ELR (cell line): ENCODE measurements at regions not wholly inside any gene's neighbourhood (a gene's known extent, or its start where the extent isn't known, plus 50 kb on each side); places are given as distances from the start of the nearest gene placed in this dataset.
"Not testable (repeated sequence)": the region's sequence is repeated elsewhere in the genome, so short reads cannot be mapped to it uniquely, and the experiment has no call there.

Source experiments
- DNase-seq: peaks from one replicate; pipeline ENCODE4 v3.0.0-alpha.2; 2015; ENCODE audit warnings: low read depth

DNA sequence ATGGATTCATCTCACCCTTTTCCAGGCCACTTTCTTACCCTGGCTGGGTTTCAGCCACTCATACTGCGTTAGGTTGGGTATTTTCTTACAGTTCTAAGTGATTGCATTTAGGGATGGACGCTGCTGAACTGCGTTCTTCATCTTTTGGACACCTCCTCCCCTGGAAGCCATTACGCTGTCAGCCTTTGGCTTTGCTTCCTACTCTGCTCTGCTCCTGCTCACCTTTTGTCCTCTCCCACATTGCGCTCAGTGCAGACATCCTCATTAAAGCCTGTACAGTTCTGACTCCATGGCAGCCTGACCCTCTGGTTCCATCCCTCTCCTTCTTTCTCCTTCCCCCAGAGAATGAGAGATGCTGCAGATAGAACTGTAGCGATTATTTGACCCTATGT is 108.9 kb downstream of the SRGAP2 start:
- DNase-seq, result not testable (repeated sequence)

DNA sequence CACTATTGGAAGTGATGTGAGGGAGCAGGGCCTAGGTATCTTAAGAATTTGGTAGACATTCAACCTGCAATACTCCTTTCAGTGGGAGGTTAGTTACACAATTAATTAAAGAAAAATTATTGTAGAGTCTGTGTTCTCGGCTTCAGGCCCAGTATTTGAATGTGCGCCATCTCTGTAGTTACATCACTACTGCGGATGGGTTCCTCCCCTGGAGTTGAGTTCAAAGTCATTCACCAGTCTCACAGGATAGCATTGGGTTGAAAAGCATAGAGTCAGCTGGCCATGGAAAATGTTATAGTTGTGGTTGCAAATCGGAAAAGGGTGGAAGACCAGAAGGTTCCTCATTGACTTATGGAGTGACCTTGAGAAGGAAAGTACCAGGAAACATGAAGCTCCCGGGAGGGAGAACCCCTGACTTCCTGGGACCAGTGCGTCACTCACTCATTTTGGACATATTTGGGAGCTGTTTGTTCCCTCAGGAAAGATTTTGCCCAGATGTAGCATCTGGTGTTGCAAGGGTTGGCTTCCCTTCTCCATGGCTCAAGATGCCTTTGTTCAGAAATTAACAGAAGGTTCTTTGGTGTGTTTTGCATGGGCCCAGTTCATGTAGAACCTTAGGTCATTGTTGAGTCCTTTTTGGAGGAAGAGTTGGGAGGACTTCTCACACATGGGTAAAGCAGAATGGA is 111.8 kb downstream of the SRGAP2 start:
- DNase-seq, result not testable (repeated sequence)

DNA sequence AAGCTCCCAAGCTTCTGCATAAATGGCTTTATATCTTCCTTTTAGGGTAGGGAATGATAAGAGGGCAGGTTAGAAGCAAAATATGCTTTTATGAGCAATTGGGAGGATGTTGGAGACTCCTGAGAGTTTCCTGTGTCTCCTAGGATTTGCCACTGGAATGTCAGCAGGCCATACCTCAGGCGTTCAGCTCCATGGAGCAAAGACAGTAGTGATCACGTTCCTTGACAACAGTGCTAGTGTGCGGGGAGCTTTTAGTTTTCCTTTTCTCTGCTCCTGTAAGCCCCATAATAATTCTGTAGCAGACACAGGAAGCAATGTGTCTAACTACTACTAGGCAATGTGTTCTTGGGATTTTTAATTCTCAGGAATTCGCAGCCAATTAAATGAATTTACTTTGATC is 113.6 kb downstream of the SRGAP2 start:
- DNase-seq, result not testable (repeated sequence)

DNA sequence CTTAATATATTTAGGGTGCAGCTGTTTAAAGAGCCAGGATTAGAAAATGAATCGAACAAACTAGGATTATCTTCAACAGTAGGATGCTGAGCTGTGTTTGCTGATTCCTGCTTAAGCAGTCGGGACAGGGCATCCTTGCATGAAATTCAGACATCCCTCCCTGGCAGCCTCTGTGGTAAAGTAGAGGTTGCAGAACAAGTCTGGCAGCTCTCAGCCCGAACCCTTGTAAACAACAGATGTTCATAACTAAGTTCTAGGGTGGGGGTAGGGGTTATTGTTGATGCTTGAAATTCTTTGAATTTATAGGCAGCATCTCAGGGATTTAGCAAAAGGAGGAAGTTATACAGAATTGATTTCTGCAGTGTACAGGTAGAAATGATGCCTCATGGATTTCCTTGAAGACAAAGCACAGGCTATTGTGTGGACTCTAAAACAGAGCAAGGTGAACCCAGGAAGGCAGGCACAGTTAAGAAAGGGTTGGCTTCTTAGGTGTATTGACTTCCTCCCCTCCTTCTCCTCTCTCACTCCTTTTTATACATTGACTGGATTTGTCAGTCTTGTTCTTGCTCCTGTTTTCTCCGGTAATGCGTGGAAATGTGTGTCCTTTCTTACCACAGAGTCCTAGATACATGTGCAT is 114.7 kb downstream of the SRGAP2 start:
- DNase-seq, result not testable (repeated sequence)

DNA sequence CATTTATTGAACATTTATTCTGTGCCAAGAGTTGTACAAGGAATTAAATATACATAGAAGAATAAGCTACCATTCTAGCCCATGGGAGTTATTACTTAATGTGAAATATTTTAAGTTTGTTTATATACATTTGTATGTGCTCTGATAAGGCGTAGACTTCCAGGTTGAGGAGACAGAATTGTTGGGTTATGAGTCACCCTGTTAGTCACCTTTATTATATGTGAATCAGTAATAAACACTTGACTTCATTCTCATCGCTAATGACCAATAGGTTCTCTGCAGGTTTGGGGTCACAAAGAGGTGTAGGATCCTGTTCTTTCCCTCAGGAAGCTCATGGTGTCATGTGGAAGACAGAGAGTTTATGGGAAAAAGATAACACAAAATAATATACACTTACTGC is 116.9 kb downstream of the SRGAP2 start:
- DNase-seq, result not testable (repeated sequence)

DNA sequence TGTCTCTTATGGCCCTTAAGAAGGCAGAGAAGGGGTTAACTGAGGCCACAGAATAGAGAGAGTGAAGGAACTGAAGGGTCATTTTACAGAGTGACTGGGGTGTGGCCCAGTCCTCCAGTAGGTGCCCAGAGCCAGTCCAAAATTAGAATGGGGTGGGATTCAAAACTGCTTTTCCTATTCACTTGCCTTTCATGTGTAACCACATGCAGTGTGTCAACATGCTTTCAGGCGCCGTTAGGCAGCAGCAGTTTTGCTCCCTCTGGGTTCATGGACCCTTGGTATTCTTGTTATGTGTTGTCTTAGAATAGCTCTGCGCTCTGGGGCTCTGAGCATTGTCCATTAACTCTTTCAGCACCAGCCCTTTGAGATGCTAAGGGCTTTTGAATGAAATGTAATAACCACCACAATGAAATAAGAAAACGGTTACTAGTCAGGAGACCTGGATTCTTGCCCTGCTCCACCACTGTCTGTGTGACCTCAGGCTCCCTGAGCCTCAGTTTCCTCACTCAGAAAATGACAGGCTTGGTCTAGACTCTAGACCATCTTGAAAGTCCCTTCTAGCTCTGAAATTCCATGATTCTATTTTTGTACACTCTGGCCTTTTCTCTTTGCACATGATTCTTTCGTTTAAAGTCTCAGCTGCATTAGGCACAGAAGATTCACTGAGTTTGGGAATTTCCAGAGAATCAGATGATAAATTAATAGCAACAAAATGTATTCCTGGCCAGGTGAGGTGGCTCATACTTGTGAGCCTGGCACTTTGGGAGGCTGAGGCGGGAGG is 123.0 kb downstream of the SRGAP2 start:
- DNase-seq, result not testable (repeated sequence)

DNA sequence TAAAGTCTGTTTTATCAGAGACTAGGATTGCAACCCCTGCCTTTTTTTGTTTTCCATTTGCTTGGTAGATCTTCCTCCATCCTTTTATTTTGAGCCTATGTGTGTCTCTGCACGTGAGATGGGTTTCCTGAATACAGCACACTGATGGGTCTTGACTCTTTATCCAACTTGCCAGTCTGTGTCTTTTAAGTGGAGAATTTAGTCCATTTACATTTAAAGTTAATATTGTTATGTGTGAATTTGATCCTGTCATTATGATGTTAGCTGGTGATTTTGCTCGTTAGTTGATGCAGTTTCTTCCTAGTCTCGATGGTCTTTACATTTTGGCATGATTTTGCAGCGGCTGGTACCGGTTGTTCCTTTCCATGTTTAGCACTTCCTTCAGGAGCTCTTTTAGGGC is 128.3 kb downstream of the SRGAP2 start:
- DNase-seq, result not testable (repeated sequence)

DNA sequence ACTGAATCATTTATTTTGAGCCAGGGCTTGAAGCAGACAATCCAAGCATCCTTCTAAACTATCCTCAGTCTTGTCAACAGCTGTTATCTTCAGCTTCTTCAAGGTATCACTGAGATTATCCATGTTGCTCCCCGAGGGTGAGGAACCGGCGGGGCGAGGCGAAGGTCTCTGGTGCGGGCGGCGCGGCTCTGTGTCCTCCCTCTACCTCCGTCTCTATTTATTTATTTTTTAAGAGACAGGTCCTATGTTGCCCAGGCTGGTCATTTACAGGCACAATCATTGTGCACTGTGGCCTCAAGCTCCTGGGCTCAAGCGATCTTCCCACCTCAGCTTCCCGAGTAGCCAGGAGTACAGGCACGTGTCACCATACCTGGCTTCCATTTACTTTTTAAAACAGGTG is 130.0 kb downstream of the SRGAP2 start:
- DNase-seq, result not testable (repeated sequence)

DNA sequence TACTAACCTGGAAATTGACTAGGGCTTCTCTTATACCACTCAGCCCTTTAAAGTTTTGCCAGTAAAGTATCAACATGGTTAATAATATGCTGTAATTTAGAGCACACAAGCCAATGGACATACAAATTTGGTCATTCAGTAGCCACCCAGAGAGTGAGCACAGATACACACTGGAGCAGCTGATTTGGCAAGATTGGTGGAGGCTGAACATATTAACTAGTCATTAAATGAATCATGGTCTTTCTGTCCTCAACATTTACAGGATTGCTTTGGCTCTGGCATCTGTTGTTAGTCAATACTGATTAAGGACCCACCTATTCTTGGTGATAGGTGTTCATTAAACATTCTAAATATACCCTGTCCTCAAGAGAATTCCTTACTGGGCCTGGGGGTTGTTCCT is 130.6 kb downstream of the SRGAP2 start:
- not testable (repeated sequence) for DNase-seq

DNA sequence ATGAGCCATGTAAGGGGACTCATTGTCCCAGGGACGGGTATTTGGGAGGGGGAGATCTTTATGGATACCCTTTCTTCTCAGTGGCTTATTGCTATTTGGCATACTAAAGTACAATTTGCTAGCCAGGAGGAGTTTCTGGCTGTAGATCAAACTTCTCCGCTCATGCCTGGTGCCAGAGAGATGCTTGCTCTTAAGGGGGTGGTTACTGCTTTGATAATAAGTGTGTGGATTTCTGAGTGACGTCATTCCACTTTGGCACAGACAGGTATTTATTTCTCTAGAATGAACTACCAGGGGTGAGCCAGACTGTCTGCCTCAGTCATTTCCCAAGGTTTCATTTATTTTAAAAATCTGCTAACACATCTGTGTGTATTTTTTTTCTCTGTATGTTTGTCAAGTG is 131.1 kb downstream of the SRGAP2 start:
- not testable (repeated sequence) for DNase-seq

DNA sequence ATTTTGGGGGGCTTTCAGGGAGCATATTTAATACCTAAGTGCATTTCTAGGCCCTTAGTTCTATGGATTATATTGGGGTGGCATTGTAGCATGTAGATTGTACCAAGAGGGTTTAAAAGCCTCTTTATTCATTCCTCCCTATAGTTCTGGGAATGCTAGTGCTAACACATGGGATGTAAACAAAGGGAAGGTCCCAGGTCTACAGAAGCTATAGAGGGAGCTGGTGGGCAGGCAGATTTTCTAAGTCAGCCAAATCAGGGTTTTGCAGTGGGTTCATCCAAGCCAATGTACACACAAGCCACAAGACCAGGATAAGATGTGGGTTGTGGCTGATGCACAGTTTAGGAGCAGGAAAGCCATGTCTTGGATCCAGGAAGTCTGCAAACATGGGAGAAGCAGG is 131.8 kb downstream of the SRGAP2 start:
- DNase-seq, result not testable (repeated sequence)

DNA sequence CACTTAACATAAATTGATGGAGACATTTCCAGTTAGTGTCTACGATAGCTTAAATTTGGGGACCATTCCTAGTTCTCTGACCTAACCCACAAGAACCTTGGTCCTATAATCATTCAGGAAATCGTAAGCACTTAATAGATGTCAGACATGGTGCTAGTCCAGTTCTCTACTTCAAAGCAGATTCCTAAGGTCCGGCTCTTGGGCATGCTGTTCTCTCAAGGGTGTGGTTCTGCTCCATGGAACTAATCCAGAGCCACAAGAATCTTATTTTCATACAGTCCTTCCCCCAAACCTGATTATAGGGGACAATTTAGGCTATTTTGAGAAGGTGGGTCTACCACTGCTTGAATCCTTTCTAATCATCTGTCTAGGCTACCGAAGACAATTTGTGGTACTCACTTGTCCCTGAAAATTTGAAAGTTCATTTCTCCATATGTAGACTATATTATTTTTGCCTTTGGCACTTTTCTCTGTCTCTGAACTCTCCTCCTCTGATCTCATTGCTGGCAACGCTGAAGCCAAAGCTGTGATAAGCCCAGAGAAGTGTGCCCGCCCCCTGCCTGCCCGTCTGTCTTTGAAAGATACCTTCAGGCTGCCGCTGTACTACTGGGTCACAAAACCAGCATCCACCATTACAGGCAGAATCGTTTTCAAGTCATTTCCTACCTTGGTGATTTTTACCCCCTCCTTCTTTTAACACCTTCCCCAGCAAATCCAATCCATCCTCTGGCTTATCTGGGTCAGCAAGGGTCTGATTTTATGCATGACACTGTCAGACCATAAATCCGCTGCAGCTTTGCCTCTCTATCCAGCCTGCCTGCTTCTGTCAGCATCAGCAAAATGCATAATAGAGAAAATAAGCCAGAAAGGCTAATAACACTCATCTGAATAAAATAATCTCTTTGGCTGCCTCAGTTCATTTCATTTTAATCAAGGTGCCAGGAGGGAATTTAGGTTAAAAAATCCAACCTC is 132.8 kb downstream of the SRGAP2 start:
- not testable (repeated sequence) for DNase-seq

DNA sequence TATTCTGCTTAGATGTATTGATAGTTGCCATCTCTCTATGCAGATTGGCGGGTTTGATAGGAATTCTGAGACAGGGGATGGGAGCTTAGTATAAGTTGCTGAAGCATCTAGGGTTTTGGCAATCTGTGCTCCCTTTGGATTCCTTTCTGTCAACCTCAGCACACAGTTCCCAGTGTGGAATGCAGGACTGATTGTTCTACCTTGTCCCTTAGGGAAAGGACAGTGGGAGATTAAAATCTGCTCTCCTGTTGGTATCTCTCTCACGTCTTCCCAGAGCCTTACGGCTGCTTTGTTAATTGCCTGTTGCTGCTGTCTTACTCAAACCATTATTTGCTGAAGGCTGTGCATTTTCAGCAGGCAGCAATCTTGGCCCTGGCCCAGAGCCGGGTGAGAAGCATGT is 133.3 kb upstream of the IKBKE start:
- not testable (repeated sequence) for DNase-seq

DNA sequence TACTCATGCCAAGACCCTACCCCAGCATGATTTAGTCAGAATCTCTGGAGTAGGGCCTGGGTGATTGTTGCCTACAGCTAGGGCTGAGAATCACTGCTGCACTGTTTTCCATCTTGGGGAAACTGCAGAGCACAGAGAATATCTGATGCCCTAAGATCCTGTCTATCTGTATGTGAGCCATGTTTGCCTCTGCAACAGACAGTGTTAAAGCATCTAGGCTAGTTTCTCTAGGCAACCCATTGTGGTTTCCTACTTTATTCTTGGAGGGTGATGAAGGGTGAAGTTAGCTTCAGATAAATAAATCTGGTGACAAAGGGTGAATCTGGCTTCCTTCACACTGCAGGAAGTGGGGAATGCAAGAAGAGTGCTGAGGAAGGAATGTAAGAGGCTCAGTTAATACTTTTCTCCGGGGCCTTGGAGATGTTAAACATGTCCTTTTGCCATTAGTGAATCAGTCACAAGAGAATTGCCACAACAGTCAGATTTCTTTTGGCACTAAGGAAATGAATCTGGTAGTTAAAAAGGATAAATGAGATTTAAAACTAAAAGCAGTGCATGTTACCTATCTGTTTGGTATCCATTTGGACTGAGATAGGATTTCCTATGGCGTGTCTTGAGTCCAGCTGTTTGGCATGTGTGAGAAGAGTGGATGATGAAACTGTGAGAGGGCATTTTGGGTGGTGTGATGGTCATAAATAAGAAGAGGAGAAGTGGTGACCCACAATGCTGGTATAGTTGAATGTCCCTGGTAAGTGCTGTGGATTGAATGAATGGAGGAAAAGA is 119.6 kb upstream of the IKBKE start:
- peak; percentile 24 for DNase-seq

DNA sequence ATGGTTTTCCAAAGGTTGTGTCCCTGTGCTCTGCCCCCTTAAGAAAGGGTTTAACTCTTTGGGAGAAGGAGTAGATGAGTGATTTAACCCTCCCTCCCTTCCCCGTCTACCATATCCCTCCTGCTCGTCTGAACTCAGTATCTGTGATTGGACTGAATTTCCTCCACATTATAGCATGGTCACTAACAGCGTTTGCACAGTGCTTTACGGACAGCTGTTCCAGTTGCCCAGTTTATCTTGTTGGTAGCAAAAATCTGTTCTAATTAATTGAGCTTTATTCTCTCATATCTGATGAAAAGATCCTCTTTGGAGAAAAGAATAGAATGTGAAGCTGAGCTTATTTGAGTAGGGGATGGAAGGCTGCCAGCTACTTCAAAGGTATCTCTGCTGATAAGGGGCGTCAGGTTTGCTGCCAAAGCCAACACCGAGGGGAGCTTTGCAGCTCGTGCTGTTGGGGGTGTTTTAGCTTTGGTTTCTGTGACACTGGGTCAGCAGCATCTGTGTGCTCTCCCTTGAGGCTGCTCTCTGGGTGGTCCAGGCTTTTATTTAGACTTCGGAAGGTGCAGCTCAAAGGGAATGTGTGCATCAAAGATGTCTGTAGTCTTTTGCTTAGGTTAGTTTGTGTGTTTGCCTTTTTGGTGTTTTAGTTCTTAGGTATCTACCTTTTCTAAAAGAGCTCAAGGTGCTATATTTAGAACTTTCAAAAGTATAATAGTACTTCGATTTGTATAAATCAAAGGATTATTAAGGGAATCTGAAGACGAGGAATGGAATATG is 118.8 kb upstream of the IKBKE start:
- not testable (repeated sequence) for DNase-seq

DNA sequence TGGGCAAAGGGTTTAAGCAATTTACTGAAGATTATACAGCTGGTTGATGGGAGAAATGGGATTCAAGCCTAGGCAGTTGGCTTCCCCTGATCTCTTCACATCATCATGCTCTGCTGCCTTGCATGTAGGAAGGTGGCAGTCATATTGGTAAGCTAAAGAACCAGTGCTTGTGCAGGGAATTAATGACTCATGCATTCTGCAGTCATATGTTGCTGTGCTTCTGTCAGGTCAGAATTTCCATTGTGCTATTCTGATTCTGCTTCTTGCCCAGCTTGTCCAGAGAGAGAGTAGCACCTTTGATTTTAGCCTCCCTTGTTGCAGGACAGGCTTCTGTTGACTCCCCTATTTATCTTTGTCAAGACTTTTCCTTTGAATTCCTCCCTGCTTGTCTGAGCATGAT is 114.0 kb upstream of the IKBKE start:
- DNase-seq, result peak; percentile 56

DNA sequence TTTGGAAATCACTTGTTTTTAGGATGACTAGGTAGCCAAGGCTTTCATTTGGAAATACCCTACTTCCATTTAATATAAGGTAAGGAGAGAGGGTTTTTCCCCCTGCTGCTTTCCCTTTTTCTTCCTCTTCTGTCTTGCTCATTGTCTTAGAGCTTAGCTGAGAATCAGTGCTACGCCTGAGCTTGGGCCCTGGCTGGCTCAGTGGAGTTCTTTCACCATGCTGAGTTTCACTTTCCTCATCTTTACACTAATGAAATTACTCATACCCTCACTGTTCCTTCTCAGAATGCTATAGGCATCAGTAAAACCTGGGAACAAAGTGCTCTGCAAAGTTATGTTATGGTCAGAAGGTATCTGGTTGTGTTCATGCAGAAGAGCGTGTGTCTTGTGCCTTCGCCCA is 112.3 kb upstream of the IKBKE start:
- DNase-seq, result not testable (repeated sequence)

DNA sequence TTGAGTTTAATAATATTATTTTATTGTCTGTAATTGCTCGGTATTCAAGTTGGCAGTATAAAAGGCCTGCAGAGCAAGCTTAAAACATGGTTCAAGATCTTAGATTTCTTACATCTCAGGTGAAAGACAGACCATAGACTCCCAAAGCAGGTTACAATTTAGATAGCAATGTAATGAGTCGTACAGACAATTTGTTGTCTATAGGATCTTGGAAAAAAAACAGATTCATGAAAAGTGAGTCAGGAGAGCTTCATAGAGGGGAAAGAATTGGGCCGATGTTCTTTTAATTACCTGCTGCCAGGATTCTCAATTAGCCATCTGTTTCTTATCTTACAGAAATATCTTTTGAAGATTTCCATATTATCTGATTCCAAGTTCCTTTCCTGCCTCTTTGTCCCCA is 111.5 kb upstream of the IKBKE start:
- not testable (repeated sequence) for DNase-seq

DNA sequence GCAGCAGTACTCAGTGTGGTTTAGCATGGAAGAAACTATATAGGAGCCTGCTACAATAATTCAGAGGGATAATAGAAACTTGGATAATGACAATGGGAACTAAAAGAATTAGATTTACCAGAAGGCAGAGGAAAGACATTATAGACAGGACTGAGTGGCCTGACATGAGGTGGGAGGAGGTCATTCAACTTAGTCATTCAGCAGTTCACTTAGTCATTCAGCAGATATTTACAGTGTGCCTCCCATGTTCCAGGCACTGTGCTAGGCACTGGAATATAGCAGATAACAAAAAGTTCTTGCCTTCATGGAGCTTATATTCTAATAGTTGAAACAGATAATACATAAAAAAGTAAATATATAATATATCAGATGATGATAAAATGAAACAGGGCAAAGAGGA is 110.9 kb upstream of the IKBKE start:
- DNase-seq, result not testable (repeated sequence)

DNA sequence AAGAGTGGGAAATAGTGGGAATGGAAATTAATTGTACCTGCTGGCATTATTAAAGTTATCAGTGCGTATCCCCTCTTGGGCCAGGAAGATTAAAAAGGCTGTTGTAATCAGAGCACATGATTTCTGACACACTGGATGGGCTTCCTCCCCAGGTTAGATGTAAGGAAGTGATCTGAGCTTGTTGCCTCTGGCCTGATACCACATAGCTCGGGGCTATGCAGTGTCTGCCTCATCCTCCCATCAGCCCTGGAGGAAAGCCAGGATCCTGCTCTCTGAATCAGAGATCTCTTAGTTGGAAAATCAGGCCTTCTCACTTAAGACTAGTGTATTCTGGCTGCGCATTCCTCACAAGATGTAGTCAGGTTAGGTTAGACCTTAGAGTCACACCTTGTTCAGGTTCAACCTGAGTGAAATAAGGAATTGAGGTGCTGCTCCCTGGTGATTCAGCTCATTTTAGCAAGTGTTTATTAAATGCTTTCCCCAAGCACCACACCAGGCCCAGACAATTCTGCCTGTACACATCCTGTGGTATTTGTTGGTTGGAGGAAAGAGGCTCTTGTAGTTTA is 108.2 kb upstream of the IKBKE start:
- DNase-seq, result not testable (repeated sequence)
